Hepatic stellate cell (primary cell): ENCODE measurements at regions not wholly inside any gene's neighbourhood (a gene's known extent, or its start where the extent isn't known, plus 50 kb on each side); places are given as distances from the start of the nearest gene placed in this dataset.
A peak's percentile ranks its signal among the peaks of the same experiment; 100 is the strongest.

Source experiments
- DNase-seq: peaks from one replicate; pipeline ENCODE4 v3.0.0; 2011; ENCODE audit warnings: low spot score

DNA sequence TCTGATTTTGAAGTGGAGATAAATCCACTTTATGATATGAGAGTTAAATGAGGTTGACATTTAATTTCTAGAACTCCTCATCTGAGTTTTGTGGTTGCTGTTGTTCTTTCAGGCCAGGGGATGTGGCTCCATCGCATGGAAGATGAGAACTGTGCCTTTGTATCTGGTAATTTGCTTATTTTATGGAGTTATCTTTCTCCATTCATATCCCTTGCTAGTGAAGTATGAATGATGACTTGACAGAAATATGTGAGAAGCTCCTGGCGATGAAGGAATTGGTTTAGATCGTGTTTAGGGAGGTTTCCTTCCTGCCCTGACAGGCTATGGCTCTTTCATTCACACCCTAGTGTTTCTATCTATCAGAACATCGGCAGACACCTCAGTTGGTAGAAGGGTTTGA lies 393.7 kb downstream of the ETS1 start:
- no peak for DNase-seq

DNA sequence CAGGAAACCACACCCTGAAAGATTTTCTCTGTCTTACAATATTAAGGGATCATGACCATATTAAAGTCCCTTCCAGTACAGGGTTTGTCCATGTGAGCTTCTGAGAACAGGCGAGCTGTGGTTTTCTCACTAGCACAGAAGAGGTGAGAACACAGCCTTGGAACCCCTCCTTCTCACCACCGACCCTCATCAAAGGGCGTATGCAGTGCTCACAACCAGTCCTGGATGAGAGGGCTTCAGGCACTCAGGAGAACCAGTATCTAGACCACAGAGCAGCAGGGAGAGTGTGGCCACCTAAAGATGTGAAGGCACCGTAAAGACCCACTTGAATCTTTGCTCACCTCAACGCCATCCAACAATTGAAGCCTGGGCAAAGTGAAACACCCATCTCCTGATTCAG lies 397.0 kb downstream of the ETS1 start:
- DNase-seq: no peak

DNA sequence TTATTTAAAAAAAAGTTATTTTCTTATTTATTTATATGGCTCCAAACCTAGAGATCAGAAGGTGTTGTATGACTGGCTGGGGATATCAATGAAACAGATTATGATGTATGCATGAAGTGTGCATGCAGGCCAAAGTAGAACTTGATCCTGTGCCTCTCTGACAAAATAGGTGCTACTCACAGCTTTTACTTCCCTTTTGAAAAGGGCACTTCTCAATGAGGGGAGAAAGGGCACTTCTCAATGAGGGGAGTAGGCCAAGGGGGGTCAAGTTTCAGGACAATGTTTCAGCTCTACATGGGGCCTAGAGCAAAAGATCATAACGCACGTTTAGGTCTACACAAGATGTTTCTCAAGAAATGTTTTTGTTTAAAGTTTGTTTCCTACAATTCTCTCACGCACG lies 397.5 kb downstream of the ETS1 start:
- no peak for DNase-seq

DNA sequence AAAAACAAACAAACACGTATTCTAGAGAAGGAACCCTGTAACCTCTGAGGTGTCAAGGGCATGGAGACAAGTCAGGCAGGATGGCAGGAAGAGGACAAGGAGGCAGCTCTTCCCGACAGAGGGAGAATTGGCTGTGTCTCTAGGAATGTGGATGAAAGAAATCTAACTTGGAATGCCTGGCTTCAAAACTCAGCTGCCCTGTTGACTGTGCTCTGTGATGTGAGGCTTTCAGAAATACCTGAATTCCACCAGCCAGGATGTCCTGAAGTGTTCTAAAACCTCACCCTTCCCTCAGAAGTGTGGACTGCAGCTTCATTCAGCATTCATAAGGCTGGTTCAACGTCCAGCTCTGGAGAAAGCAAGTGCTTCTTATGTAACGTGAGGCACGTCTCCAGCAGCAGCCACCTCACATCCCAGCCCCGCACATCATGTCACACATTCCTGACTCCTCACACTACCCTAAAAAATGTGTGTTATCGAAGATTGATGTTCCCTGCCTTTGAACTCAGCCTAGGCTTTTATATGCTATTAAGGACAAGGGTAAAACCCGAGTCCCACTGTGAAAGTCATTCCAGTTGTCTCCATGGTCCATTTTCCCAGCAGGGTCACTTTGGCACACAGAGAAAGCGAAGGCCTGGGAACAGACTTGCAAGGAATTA lies 398.9 kb downstream of the ETS1 start:
- no peak for DNase-seq

DNA sequence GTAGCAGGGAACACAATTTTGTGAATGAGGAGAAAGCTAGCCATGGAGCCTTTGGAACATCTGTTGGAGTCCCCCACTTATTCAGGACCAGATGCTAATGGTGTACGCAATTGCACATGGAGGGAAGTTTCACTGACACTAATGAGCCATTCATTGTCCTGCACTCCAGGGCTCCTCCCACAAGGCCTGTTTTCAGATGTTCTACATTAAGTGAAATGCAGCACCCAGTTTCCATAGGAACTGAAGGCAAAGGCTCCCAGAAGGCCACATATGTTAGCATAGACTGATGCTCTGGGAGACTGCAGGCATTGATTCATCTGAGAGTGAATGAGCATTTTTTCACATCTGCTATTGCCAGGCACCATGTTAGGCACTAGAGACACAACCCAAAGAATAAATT lies 399.5 kb downstream of the ETS1 start:
- DNase-seq: no peak

DNA sequence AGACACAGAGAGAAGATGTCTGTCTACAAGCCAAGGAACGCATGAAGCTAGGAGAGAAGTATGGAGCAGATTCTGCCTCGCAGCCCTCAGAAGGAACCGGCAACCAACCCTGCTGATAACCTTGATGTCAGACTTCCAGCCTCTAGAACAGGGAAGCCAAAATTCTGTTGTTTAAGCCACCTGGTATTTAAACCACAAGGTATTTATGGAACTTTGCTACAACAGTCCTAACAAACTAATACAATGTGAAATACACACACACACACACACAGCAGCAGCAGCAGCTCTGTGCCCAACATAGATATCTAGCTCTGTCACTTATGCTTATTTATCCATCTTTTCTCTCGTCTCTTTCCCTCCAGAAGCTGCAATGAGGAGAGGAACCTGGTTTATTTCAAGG lies 400.0 kb downstream of the ETS1 start:
- DNase-seq: no peak

DNA sequence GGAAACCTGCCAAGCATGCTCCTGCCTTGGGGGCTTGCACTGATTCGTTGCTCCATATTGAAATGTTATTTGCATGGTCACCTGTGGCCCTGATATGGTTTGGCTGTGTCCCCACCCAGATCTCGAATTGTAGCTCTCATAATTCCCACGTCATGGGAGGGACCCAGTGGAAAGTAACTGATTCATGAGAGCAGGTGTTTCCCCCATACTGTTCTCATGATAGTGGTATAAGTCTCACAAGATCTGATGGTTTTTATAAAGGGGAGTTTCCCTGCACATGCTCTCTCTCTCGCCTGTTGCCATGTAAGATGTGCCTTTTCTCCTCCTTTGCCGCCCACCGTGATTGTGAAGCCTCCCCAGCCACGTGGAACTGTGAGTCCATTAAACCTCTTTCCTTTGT lies 402.4 kb downstream of the ETS1 start:
- DNase-seq: no peak

DNA sequence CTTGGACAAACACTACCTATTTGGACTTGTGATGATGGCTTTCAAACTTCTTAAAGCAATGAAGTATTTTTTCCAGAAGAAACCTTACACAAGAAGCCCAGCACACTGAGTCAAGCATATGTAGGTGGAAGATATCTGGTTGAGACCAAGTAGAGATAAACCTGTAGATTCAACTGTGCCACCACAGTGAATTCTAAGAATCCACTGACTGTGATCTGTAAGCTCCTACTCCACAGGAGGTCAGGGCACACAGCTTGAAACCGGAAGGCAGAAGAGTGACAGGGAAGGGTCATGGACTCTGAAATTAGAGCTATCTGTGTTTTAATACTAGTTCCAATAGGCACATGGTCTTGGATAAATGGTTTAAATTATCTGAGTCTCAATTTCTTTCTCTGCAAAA lies 404.5 kb downstream of the ETS1 start:
- no peak for DNase-seq

DNA sequence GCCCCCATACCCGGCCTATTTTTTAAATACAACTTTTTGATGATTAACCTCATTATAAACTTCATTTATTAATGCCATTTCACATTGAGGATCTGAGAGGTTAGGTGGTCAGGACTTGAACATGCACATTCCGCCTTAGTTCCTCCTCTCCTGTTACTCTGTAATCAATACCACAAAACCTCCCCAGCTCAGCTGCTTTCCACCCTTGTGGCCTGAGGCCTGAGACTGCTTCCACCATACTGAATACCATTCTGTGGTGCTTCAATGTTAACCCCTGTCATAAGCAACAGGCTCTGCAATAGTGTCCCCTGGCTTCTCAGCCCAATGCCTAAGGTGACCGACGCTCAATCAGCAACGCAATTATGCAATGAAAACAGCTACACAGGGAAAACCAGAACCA lies 405.4 kb downstream of the ETS1 start:
- no peak for DNase-seq

DNA sequence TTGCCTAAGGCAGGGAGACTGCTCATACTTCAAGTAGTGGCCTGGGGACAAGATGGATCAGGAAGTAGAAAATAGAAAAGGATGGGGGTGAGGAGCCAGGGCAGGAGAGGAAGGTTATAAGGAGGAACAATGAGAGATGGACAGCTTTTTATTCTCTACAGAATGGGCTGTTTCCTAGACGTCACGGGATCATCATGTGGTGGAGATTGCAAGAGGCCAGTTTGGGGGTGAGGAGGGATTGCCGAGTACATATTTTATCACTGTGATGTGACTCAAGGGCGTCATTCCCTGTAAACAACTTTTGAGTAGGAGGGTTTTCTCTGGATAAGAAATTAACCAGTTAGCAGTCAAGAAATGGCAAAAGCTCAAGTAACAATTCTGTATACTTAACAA lies 406.3 kb downstream of the ETS1 start:
- DNase-seq: no peak

DNA sequence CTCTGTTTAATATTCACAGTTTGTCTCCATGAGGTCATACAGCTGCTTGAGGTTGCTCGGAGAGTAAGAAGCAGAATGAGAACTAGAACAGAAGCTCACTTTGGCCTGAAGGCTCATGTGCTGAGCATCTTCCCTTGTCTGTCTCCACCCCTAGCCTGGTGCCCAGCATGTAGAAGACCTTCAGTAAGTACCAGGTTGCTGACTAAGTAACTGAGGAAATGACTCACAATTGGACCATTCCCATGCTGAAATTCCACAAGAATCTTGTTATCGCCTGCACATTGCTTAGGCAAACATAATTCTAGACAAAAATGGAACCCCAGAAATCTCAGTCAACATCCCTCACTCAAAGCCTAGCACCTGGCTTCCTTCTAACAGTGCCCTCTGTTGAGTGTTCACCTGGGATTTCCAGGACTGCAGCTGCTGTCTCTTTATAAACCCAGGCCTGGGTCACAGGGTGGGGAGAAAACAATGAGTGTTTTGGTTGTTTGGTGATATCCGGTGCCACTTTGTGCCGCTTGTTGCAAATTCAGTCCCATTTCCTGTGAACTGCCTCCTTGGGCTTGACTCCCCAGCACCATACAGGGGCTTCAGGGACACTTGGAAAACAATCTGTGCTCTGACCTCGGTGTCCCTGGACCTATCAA lies 406.8 kb downstream of the ETS1 start:
- peak; percentile 47 for DNase-seq

DNA sequence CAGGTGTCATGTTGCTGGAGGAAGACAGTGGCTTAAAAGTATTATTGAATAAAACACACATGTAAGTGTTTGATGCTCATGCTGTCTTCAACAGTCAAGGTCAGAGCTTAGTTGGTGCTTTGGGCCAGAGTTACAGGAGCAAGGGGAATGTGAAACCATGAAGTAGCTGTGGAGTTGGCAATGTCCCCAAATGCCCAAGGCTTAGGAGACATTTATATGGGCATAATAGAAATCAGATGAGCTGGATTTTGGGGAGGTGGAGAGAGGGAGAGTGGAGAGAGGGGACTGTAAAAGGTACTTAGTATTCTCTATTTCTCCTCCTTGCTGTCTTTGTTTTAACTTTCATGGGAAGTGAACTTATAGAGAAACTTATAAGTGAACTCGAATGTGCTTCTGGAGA lies 407.8 kb downstream of the ETS1 start:
- no peak for DNase-seq

DNA sequence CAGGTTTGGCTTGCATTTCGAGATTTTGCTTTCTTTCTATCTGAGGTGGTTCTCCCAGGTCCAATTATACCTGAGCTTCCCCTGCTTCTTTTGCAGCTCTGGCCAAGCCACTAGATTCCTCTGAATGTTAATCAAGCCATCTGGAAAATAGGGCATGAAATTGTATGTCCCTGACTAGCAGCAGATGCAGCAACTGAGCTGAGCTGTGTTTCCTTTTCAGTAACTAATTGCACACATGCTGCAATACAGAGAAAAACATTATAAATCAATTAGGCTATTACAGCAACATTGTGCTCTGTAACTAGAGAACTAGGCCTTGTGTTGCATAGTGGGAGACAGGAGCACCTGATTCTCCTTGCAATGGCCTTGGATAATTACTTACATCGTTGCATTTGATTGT lies 408.3 kb downstream of the ETS1 start:
- no peak for DNase-seq

DNA sequence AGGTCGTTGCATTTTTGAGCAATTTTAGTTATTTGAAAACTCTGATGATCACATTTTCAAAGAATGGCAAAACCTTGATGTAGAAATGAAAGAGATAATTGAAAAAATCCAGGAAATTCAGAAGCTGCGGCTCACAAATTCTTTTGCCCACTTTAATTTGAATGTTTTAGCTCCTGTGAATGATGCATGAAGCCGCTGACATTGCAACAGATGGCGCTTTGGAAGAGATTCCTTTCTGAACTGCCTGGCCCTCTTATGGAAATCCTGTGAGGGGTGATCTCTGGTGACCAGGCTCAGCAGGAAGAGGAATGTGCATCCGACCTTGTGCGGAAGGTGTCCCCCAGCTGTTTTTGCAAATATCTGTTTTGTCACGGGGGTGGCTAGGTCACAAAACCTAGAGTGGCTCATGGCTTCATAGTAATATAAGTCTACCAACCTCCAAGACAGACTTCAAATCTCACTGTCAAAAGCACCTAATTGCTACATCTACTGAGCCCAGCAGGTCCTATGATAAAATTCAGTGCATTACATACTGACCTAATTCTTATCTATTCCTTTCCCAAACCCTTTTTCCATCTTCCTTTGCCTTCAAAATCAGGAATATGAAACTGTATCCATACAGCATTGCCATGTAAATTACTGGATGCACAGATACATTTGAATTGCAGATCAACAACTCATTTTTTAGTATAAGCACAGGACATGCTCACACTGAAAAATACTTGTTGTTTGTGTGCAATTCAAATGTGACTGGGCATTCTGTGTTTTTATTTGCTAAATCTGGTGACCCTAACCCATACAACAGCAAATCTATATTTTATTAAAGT lies 412.7 kb downstream of the ETS1 start:
- no peak for DNase-seq

DNA sequence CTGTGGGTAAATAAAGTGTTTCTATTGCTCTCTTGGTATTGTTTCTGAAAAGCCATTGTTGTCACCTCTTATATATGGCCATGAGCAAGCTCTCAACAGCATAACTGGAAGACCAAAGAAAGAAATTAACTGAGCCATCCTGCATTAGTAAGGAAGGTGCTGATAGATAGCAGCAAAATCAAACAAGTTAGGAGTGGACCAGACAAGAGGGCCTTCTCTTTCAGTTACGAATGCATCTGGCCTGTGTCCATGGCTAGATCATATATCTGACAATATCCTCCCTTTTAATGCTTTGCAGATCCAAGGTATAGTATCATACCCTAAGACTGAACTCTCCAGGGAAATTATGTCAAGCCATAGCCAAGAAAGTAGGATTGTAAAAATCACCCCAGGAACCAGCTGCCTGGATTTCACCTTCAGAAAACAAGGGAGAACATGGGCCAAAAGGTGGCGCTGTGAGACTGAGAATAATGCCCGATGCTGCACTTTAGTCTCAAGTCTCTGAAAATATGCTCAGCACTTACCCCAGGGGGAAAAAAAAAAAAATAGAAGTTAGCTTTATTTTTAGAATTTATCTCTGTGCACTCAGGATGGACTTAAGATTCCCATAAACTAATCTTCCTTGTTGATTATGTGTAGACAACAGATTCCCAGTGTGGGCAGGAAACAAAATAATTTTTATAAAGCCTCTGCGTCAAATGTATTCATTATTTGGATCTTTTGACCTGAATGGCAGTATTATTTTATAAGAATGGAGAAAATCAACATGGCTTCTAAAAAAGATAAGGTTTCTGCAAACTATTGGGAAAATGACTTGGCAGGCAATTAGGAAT lies 415.1 kb downstream of the ETS1 start:
- DNase-seq: peak; percentile 52

DNA sequence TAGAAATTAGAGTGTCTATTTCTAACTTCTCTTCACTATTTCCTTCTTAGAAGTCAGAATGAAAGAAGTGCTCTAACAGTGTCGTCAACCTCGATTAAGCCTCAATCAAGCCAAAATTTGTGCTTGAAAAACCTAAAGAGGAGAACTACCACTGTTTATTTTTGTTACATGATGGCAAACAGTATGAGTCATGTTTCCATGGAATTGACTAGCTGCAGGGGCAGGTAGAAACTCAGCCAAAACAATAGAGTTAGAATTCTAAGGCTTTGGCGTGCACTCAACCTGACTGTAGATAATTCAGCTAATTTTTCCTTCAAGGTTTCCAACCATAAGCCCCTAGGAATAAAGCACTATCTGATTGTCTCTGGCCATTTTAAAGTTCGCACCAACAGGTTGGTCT lies 415.9 kb downstream of the ETS1 start:
- no peak for DNase-seq

DNA sequence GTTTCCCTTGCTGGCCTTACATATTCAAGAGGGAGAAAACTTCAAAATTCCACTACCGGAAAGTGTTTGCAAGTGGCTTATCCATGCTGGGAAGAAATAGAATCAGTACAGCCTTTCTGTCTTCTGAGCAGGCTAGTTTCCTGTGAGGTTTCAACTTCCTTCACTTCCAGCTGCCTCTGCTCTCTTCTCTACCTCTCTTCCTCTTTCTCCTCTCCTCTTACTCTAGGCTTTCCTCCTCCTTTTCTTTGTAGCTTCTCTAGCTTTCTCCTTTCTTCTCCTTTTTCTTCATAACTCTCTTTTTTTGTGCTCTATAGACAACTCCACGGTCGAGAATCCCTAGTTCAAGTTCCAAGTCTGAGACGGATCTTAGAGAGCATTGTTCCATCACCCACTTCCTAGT lies 421.8 kb downstream of the ETS1 start:
- no peak for DNase-seq

DNA sequence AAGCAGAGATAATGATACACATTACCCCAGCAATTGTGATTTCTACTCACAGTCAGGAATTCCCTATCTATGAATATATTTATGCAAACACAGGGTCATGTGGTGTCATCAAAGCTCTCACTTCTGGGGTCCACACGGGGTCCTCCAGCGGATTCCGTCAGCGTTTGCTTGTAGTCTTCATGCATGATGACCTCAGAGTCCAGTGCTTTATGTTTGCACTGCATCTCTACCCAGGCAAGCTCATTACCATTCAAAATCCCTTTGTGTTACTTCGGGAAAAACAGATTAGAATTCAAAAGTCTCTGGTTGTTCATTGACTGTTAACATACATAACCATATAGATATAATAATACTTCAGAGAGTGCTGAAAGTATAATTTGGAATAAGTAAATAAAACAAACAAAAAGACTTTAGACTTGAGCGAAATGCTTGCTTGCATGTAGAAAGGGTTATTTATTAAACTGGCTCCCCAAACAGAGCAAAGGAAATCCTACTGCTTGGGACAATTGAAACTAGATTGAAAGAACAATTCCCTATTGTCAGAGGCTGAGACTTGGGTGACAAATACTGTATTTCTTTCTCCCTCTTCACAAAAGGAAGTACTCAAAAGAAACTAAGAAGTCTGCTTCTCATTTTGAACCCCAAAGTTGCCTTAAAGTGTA lies 423.1 kb downstream of the ETS1 start:
- DNase-seq: no peak

DNA sequence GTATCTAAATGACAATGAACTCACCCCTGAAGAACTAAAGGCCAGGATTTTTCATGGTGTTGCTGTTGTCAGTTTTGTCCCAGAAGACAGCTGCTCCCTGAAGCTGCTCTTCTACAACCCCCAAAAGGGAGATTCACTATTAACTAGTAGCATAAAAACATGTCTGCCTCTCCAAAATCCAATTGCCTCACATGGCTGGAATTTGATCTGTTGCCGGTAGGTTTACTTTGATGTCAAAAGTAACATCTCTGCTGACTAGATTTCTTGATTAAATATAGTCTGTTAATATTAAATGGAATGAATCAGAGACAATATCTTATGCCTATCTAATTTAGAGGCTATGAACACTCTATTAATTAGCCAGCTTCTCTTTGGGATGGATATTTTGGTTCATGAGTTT lies 425.4 kb downstream of the ETS1 start:
- no peak for DNase-seq

DNA sequence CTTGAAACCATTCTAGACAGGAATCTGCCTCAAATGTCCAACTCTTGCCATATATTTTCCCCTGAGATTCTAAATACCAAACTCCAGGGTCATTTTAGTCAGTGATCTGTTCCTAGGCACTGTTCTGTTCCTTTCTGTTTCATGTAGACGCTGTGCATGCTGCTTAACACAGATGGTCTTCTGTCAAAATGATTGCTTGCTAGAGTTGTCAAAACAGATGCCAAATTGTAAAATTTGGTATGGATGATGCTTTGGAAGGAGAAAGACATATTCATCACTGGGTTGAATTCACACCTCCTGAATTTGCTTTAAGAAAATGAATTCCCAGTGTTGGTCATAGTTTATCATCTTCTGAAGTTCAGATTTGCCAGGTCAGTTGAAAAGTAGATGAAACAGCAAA lies 425.9 kb downstream of the ETS1 start:
- DNase-seq: no peak

DNA sequence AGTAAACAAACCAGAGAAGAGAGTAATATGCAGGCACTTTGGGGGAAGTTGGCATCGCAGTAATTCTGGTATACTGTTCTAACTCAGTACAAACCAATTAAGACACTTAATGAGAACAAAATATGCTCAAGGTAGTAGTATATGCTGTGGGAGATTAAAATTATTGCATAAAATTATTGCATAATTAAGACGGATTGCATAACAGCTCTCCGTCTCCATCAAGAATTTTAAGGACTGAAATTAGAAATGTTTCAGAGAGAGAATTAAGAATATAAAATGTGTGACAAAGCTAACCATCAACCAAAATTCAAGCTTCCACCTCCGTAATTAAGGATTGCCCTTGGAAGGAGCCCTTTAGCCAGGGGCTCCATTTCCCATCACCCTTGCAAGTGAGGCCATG lies 428.5 kb downstream of the ETS1 start:
- DNase-seq: no peak
